ENCODE measurements at regions not wholly inside any gene's neighbourhood (a gene's known extent, or its start where the extent isn't known, plus 50 kb on each side); places are given as distances from the start of the nearest gene placed in this dataset.

GRCh38 chr3:193874512-193874911 lies 261.4 kb upstream of the HES1 start:
- no peak overlapping the region for H3K27ac ChIP-seq
- ChIA-PET POLR2A (ENCODE audit: low non-redundant PET) (no interaction called here), CTCF (no interaction called here)
- TF ChIP-seq CTCF (conservative IDR thresholded peaks at IDR 0.05; ENCODE audit: low read depth): no peak
- no peak for DNase-seq (ENCODE audit: low spot score)

- POLR2A ChIA-PET (ENCODE audit: low non-redundant PET): no interaction called here
- TF ChIP-seq CTCF (conservative IDR thresholded peaks at IDR 0.05; ENCODE audit: low read depth): no peak
- no peak for DNase-seq (ENCODE audit: low spot score)
- CTCF ChIA-PET: no interaction called here
- peak overlapping the region; percentile 36; the same call in 1 of the 2 replicates for H3K27ac ChIP-seq
Measured at GRCh38 chr3:193874997-193875593, 260.9 kb upstream of the HES1 start.

- DNase-seq (ENCODE audit: low spot score): no peak
- CTCF ChIA-PET: no interaction called here
- TF ChIP-seq CTCF (conservative IDR thresholded peaks at IDR 0.05; ENCODE audit: low read depth): no peak
- POLR2A ChIA-PET (ENCODE audit: low non-redundant PET): no interaction called here
- no peak overlapping the region for H3K27ac ChIP-seq
Measured at GRCh38 chr3:193875601-193876321, 260.2 kb upstream of the HES1 start.

GRCh38 chr3:193879099-193879863 lies 256.7 kb upstream of the HES1 start:
- ChIA-PET CTCF (interaction anchor here (0.6 kb wide), 1 partner anchor 30 kb away, joined by 5 read pairs; no protein-coding TSS in a partner anchor), POLR2A (ENCODE audit: low non-redundant PET) (no interaction called here)
- H3K27ac ChIP-seq: no peak overlapping the region
- TF ChIP-seq CTCF (conservative IDR thresholded peaks at IDR 0.05; ENCODE audit: low read depth): no peak
- no peak for DNase-seq (ENCODE audit: low spot score)

GRCh38 chr3:193879864-193880242 lies 256.1 kb upstream of the HES1 start:
- POLR2A ChIA-PET (ENCODE audit: low non-redundant PET): no interaction called here
- no peak for DNase-seq (ENCODE audit: low spot score)
- no peak overlapping the region for H3K27ac ChIP-seq
- CTCF ChIA-PET: interaction anchor here (0.6 kb wide), 1 partner anchor 31 kb away, joined by 5 read pairs; no protein-coding TSS in a partner anchor
- TF ChIP-seq CTCF (conservative IDR thresholded peaks at IDR 0.05; ENCODE audit: low read depth): no peak

GRCh38 chr3:193882091-193882490 lies 253.9 kb upstream of the HES1 start:
- DNase-seq (ENCODE audit: low spot score): no peak
- POLR2A ChIA-PET (ENCODE audit: low non-redundant PET): no interaction called here
- CTCF ChIA-PET: interaction anchor here (0.7 to 1.0 kb wide), 2 partner anchors 9 to 140 kb away, joined by 3 to 5 read pairs; no protein-coding TSS in a partner anchor
- TF ChIP-seq CTCF (conservative IDR thresholded peaks at IDR 0.05; ENCODE audit: low read depth): no peak
- H3K27ac ChIP-seq: no peak overlapping the region

All from RWPE1 (cell line).